PC-9 (cell line): ENCODE measurements at regions not wholly inside any gene's neighbourhood (a gene's known extent, or its start where the extent isn't known, plus 50 kb on each side); places are given as distances from the start of the nearest gene placed in this dataset.

ENCODE experiments used
- CTCF ChIP-seq: fragments of 200-600 bp; sonication (generic); conservative IDR thresholded peaks from 2 replicates; pipeline ENCODE4 v1.6.1; 2017; ENCODE audit warnings: mixed run types, antibody characterized with exemption, mild to moderate bottlenecking, moderate library complexity
- EZH2 ChIP-seq: fragments of 200-600 bp; sonication (generic); IDR thresholded peaks from 2 replicates; pipeline ENCODE4 v1.8.0; 2017; ENCODE audit warnings: antibody characterized with exemption, low read depth

GRCh38 chr1:61523893-61524605, 200.9 kb downstream of the TM2D1 start:
- TF ChIP-seq CTCF: no peak
- TF ChIP-seq EZH2: no peak
